Stimulated activated CD4-positive, alpha-beta T cell treated with anti-CD3 and anti-CD28 coated beads, Interleukin-12 subunit alpha, Interleukin-12 subunit beta, amount 100 ng/mL, for 24 hours (primary cell): ENCODE measurements at regions not wholly inside any gene's neighbourhood (a gene's known extent, or its start where the extent isn't known, plus 50 kb on each side); places are given as distances from the start of the nearest gene placed in this dataset.

ENCODE experiments used
- DNase-seq, 2 experiments: peaks; one replicate each; pipeline ENCODE4 v3.0.0-alpha.2; 2020; ENCODE audit warnings: low read depth in 2 of 2

GRCh38 chr2:146893500-146894041 is 951.3 kb upstream of the ACVR2A start:
- DNase-seq = no peak

- DNase-seq = no peak
Measured at GRCh38 chr2:146890491-146890890, 954.3 kb upstream of the ACVR2A start.

- DNase-seq = no peak
Measured at GRCh38 chr2:146879882-146880281, 964.9 kb upstream of the ACVR2A start.

DNA sequence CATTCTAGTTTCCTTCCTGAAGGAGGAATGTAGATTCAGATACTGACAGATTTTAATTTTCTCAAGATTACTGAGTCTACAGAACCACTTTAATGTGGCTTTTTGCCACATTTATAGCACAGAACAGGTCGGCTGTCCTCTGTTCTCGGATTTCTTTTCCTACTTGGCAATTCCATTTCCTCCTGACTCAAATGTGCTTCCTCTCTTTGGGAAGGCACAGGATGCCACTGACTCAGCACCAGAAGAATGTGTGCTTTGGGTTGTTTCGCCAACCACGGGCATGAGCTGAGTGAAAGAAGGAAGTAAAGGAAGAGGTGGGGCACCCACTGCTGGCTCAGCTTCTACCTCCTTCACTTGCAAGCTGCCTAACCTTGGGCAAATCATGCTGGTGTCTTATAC is 970.6 kb upstream of the ACVR2A start:
- DNase-seq = no peak

DNA sequence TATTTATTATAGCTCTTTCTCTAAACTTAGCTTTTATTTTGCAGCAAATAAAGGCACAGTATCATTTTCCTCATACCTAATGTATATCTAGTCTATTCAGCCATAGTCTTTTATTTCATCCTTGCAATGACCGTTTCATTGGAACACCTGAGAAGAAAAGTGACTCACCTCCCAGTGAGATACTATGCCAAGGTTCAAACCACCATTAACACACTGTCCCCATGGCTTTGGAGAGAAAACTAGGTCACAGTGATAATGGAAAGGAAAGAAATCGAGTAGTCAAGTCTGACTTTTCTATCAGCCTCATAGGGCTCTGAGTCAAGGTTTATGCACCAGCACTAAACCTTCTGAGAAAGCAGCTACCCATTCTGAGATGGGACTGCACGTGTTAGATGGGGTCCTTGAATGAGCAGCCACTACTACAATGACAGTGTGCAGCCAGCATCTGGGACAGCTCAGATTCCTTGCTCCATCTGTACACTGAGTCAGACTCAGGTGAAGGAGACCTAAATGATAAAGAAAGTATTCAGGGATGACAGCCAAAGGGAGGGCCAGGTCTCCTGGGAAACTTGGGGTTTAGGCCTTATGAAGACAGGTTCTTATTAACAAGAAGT is 971.1 kb upstream of the ACVR2A start:
- no peak for DNase-seq

GRCh38 chr2:146873056-146873455 is 971.8 kb upstream of the ACVR2A start:
- no peak for DNase-seq

GRCh38 chr2:146870691-146871090 is 974.1 kb upstream of the ACVR2A start:
- no peak for DNase-seq

DNA sequence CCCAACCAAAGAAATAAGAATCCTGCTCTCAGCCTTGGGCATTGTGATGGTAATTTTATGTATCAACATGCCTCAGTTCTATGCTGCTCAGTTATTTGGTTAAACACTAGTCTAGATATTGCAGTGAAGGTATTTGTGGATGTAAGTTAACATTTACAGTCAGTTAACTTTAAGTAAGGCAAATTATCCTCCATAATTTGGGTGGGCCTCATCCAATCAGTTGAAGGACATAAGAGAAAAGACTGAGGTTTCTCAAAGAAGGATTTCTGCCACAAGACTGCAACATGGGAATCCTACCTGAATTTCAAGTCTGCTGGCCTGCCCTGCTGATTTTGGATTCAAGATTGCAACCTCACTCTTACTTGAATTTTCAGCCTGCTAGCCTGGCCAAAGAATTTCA is 975.5 kb upstream of the ACVR2A start:
- DNase-seq = no peak

DNA sequence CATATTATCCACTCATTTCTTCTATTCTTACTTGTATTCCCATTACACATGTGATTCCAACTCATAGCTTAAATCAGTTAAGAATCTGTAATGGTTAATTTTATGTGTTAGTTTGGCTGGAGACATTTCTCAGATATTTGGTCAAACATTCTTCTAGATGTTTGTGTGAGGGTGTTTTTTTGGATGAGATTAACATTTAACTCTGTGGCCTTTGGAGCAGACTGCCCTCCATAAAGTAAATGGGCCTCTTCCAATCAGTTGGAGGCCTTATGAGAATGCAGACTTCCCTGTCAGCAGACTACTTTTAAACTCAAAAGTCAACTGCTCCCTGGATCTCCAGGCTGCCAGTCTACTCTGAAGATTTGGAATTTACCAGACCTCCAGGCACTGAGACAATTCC is 976.8 kb upstream of the ACVR2A start:
- no peak for DNase-seq

GRCh38 chr2:146867477-146867986 is 977.3 kb upstream of the ACVR2A start:
- no peak for DNase-seq

DNA sequence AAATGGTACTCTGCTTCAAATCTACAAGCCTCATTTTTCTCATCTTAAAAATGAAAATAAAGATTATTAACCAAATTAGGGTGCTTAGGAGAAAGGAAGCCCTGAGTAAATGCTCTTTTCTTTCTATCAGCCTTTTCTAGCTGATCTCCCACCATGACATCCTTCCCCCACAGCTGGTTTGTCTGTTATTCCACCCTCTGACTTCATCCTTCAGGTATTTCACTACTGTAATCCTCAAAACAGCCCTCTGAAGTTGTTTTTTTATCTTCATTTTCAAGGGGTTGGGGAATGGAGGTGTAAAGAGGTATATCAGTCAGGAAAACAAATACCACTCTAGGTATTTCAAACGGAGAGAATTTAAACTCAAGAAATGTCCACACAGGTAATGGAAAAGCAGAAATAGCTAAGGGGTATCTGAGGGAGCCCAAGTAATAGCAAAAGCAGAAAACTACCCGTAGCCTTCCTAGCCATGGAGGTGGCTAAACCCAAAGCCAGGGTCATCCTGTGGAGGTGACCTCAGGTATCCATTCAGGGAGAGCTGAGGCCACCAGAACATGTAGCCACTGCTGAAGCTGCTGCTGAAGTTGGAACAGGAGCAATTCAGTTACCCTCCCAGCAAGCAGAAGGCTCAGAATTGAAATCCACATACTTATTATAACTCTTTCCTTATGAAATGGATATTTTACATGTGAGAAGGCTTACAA is 990.9 kb upstream of the ACVR2A start:
- DNase-seq = no peak

- no peak for DNase-seq
Measured at GRCh38 chr2:146852661-146853060, 992.2 kb upstream of the ACVR2A start.

- no peak for DNase-seq
Measured at GRCh38 chr2:146850746-146851145, 994.1 kb upstream of the ACVR2A start.

GRCh38 chr2:146847846-146848245 is 997.0 kb upstream of the ACVR2A start:
- DNase-seq = no peak

- no peak for DNase-seq
Measured at GRCh38 chr2:146844226-146844990, 1000.4 kb upstream of the ACVR2A start.

GRCh38 chr2:146837857-146838256 is 1007.0 kb upstream of the ACVR2A start:
- no peak for DNase-seq

GRCh38 chr2:146826388-146826787 is 1018.4 kb upstream of the ACVR2A start:
- DNase-seq = no peak

DNA sequence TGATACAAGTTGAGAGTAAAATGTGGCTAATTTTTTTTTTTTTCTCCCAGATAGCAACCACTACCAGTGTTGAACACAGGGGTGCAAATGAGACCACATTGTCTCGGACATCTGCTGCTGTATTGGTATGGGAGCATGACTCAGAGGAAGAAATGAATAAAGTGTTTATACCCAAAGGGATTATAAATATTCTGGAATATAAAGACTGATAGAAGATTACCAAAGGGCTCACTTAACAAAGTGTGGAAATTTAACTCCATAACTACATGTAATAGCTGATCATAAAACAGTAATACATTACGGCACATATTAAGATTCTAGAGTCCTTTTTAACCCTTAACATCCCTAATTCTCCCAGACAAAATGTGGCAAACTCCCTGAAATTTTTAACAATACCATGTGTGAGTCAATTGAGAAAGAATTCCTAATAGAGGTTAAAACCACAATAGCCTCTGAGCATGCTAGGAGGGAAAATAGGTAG is 1023.0 kb upstream of the ACVR2A start:
- DNase-seq = no peak

DNA sequence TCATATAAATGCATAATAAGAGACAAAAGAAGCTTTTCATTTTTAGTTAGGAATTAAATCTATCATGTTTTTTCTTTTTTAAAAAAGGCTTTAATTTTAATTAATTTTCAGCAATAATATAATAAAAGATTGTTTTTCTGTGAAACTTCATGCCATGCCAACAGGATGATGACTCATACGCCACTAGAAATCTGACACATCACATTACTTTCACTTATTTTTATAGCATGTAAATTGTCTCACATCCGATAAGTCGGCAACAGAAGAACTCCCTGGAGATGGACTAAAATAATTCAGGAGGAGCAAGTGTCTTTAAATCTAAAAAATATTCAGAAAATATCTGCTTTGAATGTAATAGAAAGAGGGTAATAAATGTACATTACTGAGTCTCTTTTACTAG is 1024.2 kb upstream of the ACVR2A start:
- DNase-seq = no peak

DNA sequence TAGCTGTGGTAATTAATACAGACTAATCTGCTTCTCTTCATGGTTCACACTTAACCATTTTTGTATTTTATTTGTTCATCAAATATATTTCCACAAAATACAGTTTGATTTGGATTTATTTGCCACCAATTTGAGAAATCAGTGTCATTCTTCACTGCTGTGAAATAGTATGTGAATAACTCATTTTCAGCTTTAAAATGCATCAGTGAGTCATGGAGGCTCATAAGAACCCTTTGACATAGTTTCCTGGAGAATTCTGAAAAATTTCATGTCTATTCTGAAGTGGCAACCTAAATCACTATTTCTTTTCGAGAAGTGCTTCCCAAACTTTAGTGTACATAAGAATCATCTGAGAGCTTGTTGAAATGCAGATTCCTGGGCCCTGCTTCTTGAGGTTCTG is 1026.7 kb upstream of the ACVR2A start:
- DNase-seq = no peak

- no peak for DNase-seq
Measured at GRCh38 chr2:146817613-146818012, 1027.2 kb upstream of the ACVR2A start.

DNA sequence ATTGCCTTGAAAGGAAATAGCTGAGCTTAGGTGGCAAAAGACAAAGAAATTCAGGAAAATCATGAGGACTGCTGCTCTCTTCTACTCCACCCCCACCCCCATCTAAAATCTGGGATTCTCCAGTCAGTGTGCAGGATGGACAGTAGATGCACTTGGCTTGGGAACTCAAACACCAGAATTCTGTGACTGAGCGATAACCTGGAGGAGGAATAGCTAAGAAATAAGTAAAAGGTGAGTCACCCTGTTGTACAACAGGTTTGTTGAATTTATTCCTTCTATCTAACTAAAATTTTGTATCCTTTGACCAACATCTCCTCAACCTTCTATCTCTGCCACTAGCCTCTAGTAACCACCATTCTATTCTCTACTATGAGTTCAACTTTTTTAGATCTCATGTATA is 1029.9 kb upstream of the ACVR2A start:
- no peak for DNase-seq
